CD4-positive, alpha-beta T cell (primary cell): ENCODE measurements at regions not wholly inside any gene's neighbourhood (a gene's known extent, or its start where the extent isn't known, plus 50 kb on each side); places are given as distances from the start of the nearest gene placed in this dataset.
"Not testable (repeated sequence)": the region's sequence is repeated elsewhere in the genome, so short reads cannot be mapped to it uniquely, and the experiment has no call there.

Experiments used
- ATAC-seq: fragments of 200-7000 bp; cut with Tn5 transposase; one replicate; pipeline ENCODE4 v1.10.0; 2022; ENCODE audit warnings: mild to moderate bottlenecking; ENCODE audit not compliant: poor library complexity
- CTCF ChIA-PET: fragments of 350-600 bp; sonication (Branson Sonifier 250); formaldehyde crosslinking; loops from one replicate; lab custom pipeline; 2021; ENCODE audit warnings: antibody characterized with exemption, inconsistent platforms; lab: Charles Lee
- POLR2A ChIA-PET: fragments of 350-600 bp; sonication (Branson Sonifier 250); formaldehyde crosslinking; loops from one replicate; lab custom pipeline; 2021; ENCODE audit warnings: antibody characterized with exemption, inconsistent platforms; lab: Charles Lee
- DNase-seq, 14 experiments: peaks; one replicate each; pipeline ENCODE4 v3.0.0-alpha.2; 2013 to 2020; ENCODE audit warnings: mixed read lengths in 2 of 14
- H3K27ac ChIP-seq, 2 donors: one replicate each; pipeline versions ENCODE4 v1.5.1 to v1.7.0; 2013; ENCODE audit warnings: low read length in 2 of 2, low read depth in 1 of 2, mild to moderate bottlenecking in 1 of 2
- H3K27me3 ChIP-seq, 2 experiments: 1 replicate in 1 of 2; 2 replicates in 1 of 2; pipeline versions ENCODE4 v1.6.1 to v1.7.0; 2013; ENCODE audit warnings: low read length in 2 of 2, control low read depth in 1 of 2, mild to moderate bottlenecking in 1 of 2, moderate library complexity in 1 of 2; ENCODE audit not compliant: insufficient read depth in 2 of 2, control insufficient read depth in 1 of 2
- H3K36me3 ChIP-seq: one replicate; pipeline ENCODE4 v1.6.1; 2013; ENCODE audit warnings: low read length, control low read depth; ENCODE audit not compliant: insufficient read depth
- H3K4me1 ChIP-seq: one replicate; pipeline ENCODE4 v1.6.1; 2013; ENCODE audit warnings: low read length, control low read depth; ENCODE audit not compliant: insufficient read depth
- H3K4me3 ChIP-seq: one replicate; pipeline ENCODE4 v1.5.1; 2013; ENCODE audit warnings: mild to moderate bottlenecking, low read length, moderate library complexity
- H3K9me3 ChIP-seq, 2 experiments: 1 replicate in 1 of 2; 2 replicates in 1 of 2; pipeline versions ENCODE4 v1.6.1 to v1.7.0; 2013; ENCODE audit warnings: low read length in 2 of 2, mild to moderate bottlenecking in 2 of 2, control low read depth in 1 of 2, moderate library complexity in 1 of 2; ENCODE audit not compliant: control insufficient read depth in 1 of 2, insufficient read depth in 1 of 2
- H3K27ac Mint-ChIP-seq: one replicate; pipeline ENCODE4 v1.8.0; 2020; ENCODE audit warnings: mixed read lengths
- H3K27me3 Mint-ChIP-seq: one replicate; pipeline ENCODE4 v1.8.0; 2021; ENCODE audit warnings: mixed read lengths
- H3K36me3 Mint-ChIP-seq: one replicate; pipeline ENCODE4 v1.8.0; 2021; ENCODE audit warnings: low read depth, mixed read lengths
- H3K4me1 Mint-ChIP-seq: one replicate; pipeline ENCODE4 v1.8.0; 2021; ENCODE audit warnings: low read depth, mixed read lengths
- H3K4me3 Mint-ChIP-seq: one replicate; pipeline ENCODE4 v1.8.0; 2020; ENCODE audit warnings: mild to moderate bottlenecking, mixed read lengths
- H3K9me3 Mint-ChIP-seq: one replicate; pipeline ENCODE4 v1.8.0; 2020; ENCODE audit warnings: mixed read lengths
- intact Hi-C, 2 experiments: fragments of 100-400 bp; cut with DNase I in 1 of 2; cut with micrococcal nuclease in 1 of 2; formaldehyde crosslinking; loops; one replicate each; pipeline versions ENCODE4 v1.15.1 to v1.9.0; 2023 to 2025; cut with DNase I, micrococcal nuclease
- TF ChIP-seq, protein P1 (sequence below): fragments of 200-600 bp; IDR thresholded peaks from one replicate; pipeline ENCODE4 v1.8.0; 2022; ENCODE audit warnings: antibody characterized with exemption, mild to moderate bottlenecking

DNA sequence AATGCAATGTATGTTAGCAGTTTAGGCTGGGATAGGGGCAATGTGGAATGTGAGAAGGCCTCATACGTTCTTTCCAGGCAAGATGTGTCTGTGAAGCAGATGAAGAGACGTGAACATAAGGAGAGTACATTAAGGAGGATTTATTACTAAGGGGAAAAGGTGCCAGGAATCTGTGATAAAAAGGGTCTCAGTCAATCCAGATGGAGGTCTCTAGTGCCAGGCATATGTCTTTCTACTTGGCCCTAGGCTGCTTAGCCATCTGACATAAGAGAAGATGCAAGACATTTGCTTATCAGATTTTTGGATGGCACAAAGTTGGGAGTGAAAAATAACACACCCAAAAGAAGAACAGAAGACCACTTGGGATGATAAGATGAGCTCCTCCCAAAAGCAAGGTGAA is 93.0 kb upstream of the PRKG2 start:
- POLR2A ChIA-PET, result no interaction called here
- CTCF ChIA-PET, result no interaction called here
- Histone ChIP-seq H3K9me3 (no peaks in the 10 kb centered on the region), H3K4me3 (no peak overlapping the region), H3K27ac (no peak overlapping the region), H3K4me1 (no peaks in the 10 kb centered on the region), H3K27me3 (no peaks in the 10 kb centered on the region), H3K36me3 (no peaks in the 10 kb centered on the region)
- Mint-ChIP-seq H3K9me3 (no peaks in the 10 kb centered on the region), H3K4me3 (no peak overlapping the region), H3K4me1 (no peaks in the 10 kb centered on the region), H3K27me3 (peaks cover 30% of the 10 kb centered on the region), H3K27ac (no peak overlapping the region), H3K36me3 (no peaks in the 10 kb centered on the region)
- no peak for DNase-seq
- ATAC-seq, result no peak
- TF ChIP-seq, protein P1, sequence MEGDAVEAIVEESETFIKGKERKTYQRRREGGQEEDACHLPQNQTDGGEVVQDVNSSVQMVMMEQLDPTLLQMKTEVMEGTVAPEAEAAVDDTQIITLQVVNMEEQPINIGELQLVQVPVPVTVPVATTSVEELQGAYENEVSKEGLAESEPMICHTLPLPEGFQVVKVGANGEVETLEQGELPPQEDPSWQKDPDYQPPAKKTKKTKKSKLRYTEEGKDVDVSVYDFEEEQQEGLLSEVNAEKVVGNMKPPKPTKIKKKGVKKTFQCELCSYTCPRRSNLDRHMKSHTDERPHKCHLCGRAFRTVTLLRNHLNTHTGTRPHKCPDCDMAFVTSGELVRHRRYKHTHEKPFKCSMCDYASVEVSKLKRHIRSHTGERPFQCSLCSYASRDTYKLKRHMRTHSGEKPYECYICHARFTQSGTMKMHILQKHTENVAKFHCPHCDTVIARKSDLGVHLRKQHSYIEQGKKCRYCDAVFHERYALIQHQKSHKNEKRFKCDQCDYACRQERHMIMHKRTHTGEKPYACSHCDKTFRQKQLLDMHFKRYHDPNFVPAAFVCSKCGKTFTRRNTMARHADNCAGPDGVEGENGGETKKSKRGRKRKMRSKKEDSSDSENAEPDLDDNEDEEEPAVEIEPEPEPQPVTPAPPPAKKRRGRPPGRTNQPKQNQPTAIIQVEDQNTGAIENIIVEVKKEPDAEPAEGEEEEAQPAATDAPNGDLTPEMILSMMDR, result no peak
- intact Hi-C loops, result no loop called here

DNA sequence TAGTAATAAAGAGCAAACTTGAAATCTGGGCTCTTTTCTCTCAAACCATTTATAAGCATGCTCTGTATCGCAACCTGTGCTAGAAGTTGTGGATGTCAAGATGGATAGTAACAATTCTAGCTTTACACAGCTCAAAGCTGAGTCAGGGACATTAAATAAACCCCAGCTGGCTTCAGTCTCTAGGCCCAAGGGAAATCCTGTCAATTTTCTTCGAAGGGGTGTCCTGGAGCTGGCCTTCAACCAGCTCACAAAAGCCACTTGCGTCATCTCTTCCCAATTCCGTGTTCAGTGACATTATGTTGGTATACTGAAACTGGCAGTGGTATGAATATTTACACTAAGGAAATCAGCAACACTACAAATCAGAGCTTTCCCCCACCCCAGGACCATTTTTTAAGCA is 89.8 kb upstream of the PRKG2 start:
- intact Hi-C loops, result no loop called here
- ChIA-PET POLR2A (interaction anchor here (0.6 kb wide), 1 partner anchor 644 kb away, joined by 6 read pairs; no protein-coding TSS in a partner anchor), CTCF (no interaction called here)
- Histone ChIP-seq H3K4me1 (no peaks in the 10 kb centered on the region), H3K9me3 (no peaks in the 10 kb centered on the region), H3K4me3 (no peak overlapping the region), H3K27me3 (peaks cover 0 to 3% of the 10 kb centered on the region in 2 experiments), H3K27ac (no peak overlapping the region), H3K36me3 (no peaks in the 10 kb centered on the region)
- Mint-ChIP-seq H3K27ac (no peak overlapping the region), H3K9me3 (no peaks in the 10 kb centered on the region), H3K36me3 (no peaks in the 10 kb centered on the region), H3K27me3 (peaks cover 33% of the 10 kb centered on the region), H3K4me1 (no peaks in the 10 kb centered on the region), H3K4me3 (no peak overlapping the region)
- TF ChIP-seq, protein P1, result no peak
- ATAC-seq (no peak), DNase-seq (no peak)

DNA sequence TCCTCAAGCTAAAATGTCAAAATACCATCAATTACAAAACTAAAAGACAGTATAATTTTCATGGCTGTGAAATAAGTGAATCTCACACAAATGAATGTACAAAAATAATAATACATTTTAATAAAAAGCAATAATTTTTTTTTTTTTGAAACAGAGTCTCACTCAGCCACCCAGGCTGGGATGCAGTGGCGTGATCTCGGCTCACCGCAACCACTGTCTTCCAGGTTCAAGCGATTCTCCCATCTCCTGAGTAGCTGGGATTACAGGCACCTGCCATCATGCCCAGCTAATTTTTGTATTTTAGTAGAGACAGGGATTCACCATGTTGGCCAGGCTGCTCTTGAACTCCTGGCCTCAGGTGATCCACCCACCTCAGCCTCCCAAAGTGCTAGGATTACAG is 85.3 kb upstream of the PRKG2 start:
- H3K9me3 ChIP-seq, H3K36me3 ChIP-seq, H3K27ac Mint-ChIP-seq, H3K27ac ChIP-seq, DNase-seq, ATAC-seq, H3K4me1 ChIP-seq, H3K4me3 ChIP-seq, H3K4me3 Mint-ChIP-seq, POLR2A ChIA-PET, H3K27me3 ChIP-seq, CTCF ChIA-PET, H3K36me3 Mint-ChIP-seq, H3K4me1 Mint-ChIP-seq, intact Hi-C loops: not testable (repeated sequence)
- peaks cover 25% of the 10 kb centered on the region for H3K27me3 Mint-ChIP-seq
- H3K9me3 Mint-ChIP-seq, result peaks cover 15% of the 10 kb centered on the region

DNA sequence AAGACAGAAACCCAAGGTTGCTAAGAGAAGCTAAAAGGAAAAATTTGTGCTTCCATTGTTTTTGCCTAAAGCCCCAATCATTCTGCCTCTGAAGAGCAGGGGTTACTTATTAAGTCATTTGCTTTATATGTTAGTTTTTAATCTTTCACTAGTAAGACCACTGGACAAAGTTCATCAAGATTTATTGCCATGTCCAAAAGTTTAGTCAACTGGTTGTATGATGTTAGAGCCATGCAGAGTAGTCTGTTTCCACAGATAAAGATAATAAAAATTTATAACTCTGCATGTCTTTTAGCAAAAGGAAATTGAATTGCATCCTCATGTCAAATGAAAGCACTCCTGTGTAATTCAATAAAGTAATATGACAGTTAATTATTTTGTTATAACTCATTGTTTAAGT is 75.8 kb upstream of the PRKG2 start:
- ChIA-PET POLR2A (no interaction called here), CTCF (no interaction called here)
- H3K27ac ChIP-seq, result no peak overlapping the region
- TF ChIP-seq, protein P1, result no peak
- no peak for DNase-seq
- H3K36me3 Mint-ChIP-seq, result no peaks in the 10 kb centered on the region
- H3K9me3 ChIP-seq, result no peaks in the 10 kb centered on the region
- no peak overlapping the region for H3K4me3 Mint-ChIP-seq
- H3K4me1 ChIP-seq, result no peaks in the 10 kb centered on the region
- H3K9me3 Mint-ChIP-seq, result no peaks in the 10 kb centered on the region
- peaks cover 18% of the 10 kb centered on the region for H3K27me3 Mint-ChIP-seq
- no peak for ATAC-seq
- no peaks in the 10 kb centered on the region for H3K36me3 ChIP-seq
- H3K4me1 Mint-ChIP-seq, result no peaks in the 10 kb centered on the region
- H3K27ac Mint-ChIP-seq, result no peak overlapping the region
- no peak overlapping the region for H3K4me3 ChIP-seq
- intact Hi-C loops, result no loop called here
- no peaks in the 10 kb centered on the region for H3K27me3 ChIP-seq
